Uterus (tissue), 3 donors: ENCODE measurements at regions not wholly inside any gene's neighbourhood (a gene's known extent, or its start where the extent isn't known, plus 50 kb on each side); places are given as distances from the start of the nearest gene placed in this dataset.

Experiments
- DNase-seq, 2 donors: peaks; one replicate each; pipeline ENCODE4 v3.0.0-alpha.2; 2019 to 2020
- H3K27ac ChIP-seq, 2 donors: fragments of 200-600 bp; sonication (generic); 1 replicate in 1 of 2; 2 replicates in 1 of 2; pipeline ENCODE4 v1.5.1; 2016 to 2018
- H3K27me3 ChIP-seq, 2 donors: fragments of 200-600 bp; sonication (generic); one replicate each; pipeline ENCODE4 v1.5.1; 2018 to 2019; ENCODE audit warnings: control low read depth in 1 of 2
- H3K36me3 ChIP-seq, 2 donors: fragments of 200-600 bp; sonication (generic); one replicate each; pipeline ENCODE4 v1.5.1; 2019; ENCODE audit warnings: control low read depth in 1 of 2
- H3K4me1 ChIP-seq, 2 donors: fragments of 200-600 bp; sonication (generic); one replicate each; pipeline ENCODE4 v1.5.1; 2018 to 2019; ENCODE audit warnings: control low read depth in 1 of 2
- H3K4me3 ChIP-seq, 2 donors: fragments of 200-600 bp; sonication (generic); 1 replicate in 1 of 2; 2 replicates in 1 of 2; pipeline ENCODE4 v1.5.1; 2018 to 2019; ENCODE audit warnings: mild to moderate bottlenecking in 1 of 2
- H3K9me3 ChIP-seq, 2 donors: fragments of 200-600 bp; sonication (generic); one replicate each; pipeline ENCODE4 v1.5.1; 2019; ENCODE audit warnings: control low read depth in 1 of 2
- POLR2A ChIP-seq, 2 donors: fragments of 450-650 bp; IDR thresholded peaks; one replicate each; pipeline ENCODE4 v1.6.1; 2016; ENCODE audit warnings: antibody characterized with exemption in 2 of 2, mild to moderate bottlenecking in 1 of 2, moderate library complexity in 1 of 2
- intact Hi-C: fragments of 100-400 bp; cut with DNase I; formaldehyde crosslinking; loops from one replicate; pipeline ENCODE4 v1.15.1; 2023; ENCODE audit warnings: low total_unique reads
- TF ChIP-seq, protein P1 (sequence below), 4 experiments: fragments of 200-600 bp in 2 of 4; fragments of 450-650 bp in 2 of 4; sonication (generic) in 2 of 4; IDR thresholded peaks; one replicate each; pipeline ENCODE4 v1.5.1; 2016 to 2019; ENCODE audit warnings: antibody characterized with exemption in 4 of 4, mild to moderate bottlenecking in 2 of 4, moderate library complexity in 1 of 4
- donor health status: DM: yes; HTN: yes; CAD: no.

DNA sequence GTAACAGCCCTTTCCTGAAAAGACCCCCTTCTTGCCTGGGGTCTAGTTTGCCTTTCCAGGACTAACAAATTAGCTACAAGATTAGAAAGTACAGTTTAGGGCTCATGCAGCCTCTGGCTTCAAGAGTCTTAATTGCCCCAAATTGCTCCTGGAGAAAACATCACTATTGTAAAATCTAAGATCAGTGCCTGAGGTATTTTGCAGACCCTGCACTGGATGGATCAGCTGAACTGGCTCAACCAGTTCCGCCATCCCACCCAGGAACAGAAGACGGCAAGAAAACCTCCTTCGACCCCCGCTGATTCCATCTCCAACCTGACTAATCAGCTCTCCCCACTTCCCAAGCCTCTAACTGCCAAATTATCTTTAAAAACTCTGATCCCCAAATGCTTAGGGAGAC is 236.5 kb upstream of the KCNG1 start:
- Histone ChIP-seq H3K27ac (no peak overlapping the region), H3K27me3 (no peaks in the 10 kb centered on the region), H3K4me1 (no peaks in the 10 kb centered on the region), H3K4me3 (no peak overlapping the region), H3K9me3 (no peaks in the 10 kb centered on the region), H3K36me3 (no peaks in the 10 kb centered on the region)
- TF ChIP-seq, protein P1, sequence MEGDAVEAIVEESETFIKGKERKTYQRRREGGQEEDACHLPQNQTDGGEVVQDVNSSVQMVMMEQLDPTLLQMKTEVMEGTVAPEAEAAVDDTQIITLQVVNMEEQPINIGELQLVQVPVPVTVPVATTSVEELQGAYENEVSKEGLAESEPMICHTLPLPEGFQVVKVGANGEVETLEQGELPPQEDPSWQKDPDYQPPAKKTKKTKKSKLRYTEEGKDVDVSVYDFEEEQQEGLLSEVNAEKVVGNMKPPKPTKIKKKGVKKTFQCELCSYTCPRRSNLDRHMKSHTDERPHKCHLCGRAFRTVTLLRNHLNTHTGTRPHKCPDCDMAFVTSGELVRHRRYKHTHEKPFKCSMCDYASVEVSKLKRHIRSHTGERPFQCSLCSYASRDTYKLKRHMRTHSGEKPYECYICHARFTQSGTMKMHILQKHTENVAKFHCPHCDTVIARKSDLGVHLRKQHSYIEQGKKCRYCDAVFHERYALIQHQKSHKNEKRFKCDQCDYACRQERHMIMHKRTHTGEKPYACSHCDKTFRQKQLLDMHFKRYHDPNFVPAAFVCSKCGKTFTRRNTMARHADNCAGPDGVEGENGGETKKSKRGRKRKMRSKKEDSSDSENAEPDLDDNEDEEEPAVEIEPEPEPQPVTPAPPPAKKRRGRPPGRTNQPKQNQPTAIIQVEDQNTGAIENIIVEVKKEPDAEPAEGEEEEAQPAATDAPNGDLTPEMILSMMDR (IDR thresholded peaks at IDR 0.05), result no peak
- TF ChIP-seq POLR2A (IDR thresholded peaks at IDR 0.05), result no peak
- DNase-seq, result no peak
- intact Hi-C loops, result no loop called here

DNA sequence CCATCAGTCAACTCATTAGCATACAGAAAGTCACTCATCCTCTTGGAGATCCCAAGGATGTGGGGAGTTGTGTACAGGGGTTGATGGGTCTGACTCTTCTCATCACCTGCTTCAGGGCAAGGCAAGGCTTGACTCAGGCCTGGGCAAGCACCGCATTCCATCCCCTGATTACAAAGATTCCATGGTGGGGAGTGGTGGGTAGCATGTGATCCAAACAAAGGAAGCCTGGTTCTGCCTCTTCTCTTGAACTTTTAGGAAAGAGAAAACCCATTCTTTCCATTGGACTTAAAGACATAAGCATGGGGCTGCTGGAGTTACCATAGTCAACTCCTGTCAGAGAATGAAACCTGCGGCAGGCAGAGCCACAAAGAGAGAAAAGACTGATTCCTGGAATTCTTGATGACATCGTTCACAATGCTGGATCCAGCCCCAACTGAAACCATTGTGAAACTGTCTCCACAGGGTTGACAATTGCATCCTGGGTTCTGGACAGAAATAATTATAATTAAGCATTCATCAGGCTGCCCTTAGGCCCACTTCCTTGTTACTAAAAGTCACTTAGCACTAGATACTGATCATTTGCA is 235.8 kb upstream of the KCNG1 start:
- no peak for DNase-seq
- no peaks in the 10 kb centered on the region for H3K36me3 ChIP-seq
- no peaks in the 10 kb centered on the region for H3K4me1 ChIP-seq
- TF ChIP-seq, protein P1 (IDR thresholded peaks at IDR 0.05), result no peak
- no peak overlapping the region for H3K4me3 ChIP-seq
- no peaks in the 10 kb centered on the region for H3K9me3 ChIP-seq
- no peaks in the 10 kb centered on the region for H3K27me3 ChIP-seq
- H3K27ac ChIP-seq, result no peak overlapping the region
- intact Hi-C loops, result no loop called here

DNA sequence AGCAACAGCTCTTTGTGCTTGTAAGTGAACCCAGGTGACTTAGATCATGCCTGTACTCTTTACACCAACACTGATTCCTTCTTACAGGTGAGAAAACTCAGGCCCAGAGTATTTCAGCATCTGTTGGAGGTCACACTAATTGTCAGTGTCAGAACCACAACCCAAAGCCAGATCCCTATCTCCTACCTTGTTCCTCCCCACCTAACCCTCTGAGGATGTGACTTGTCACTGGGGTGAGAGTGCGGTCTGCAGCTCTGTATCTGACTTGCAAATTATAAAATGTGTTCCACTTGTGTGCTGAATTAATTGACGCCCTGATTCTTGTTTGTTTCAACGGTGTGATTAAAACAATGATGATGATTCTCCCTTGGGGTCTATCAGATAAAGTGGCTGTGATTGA is 232.5 kb upstream of the KCNG1 start:
- no peaks in the 10 kb centered on the region for H3K9me3 ChIP-seq
- H3K36me3 ChIP-seq, result no peaks in the 10 kb centered on the region
- no peak for TF ChIP-seq POLR2A (IDR thresholded peaks at IDR 0.05)
- TF ChIP-seq, protein P1 (IDR thresholded peaks at IDR 0.05), result no peak

DNA sequence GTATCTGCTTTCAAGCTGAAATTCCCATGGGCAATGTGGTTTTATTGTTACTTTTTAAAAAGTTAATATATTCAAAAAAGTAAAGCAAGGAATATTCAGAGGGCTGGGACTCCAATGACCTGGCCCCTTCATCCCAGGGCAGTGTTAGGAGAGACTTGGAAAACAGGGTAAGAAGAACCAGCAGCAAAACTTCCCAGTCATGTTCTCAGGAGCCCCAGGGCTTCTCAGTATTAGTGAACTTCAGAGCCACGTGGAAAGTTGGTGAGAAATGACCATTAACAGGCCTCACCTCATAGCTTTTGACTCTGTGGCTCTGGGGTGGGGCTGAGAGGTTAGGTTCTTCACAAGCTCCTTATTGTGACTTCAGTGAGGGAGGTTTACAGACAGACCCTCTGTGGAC is 230.4 kb upstream of the KCNG1 start:
- TF ChIP-seq, protein P1 (IDR thresholded peaks at IDR 0.05), result no peak
- no peak for TF ChIP-seq POLR2A (IDR thresholded peaks at IDR 0.05)
- Histone ChIP-seq H3K36me3 (no peaks in the 10 kb centered on the region), H3K4me1 (no peaks in the 10 kb centered on the region), H3K4me3 (no peak overlapping the region), H3K27me3 (no peaks in the 10 kb centered on the region), H3K27ac (no peak overlapping the region), H3K9me3 (no peaks in the 10 kb centered on the region)
- DNase-seq, result no peak
- intact Hi-C loops, result no loop called here

More for the DNA sequence above, 232.5 kb upstream of the KCNG1 start:
- H3K27ac ChIP-seq, result no peak overlapping the region
- no peaks in the 10 kb centered on the region for H3K4me1 ChIP-seq
- intact Hi-C loops, result no loop called here
- no peaks in the 10 kb centered on the region for H3K27me3 ChIP-seq
- H3K4me3 ChIP-seq, result no peak overlapping the region
- DNase-seq, result no peak

DNA sequence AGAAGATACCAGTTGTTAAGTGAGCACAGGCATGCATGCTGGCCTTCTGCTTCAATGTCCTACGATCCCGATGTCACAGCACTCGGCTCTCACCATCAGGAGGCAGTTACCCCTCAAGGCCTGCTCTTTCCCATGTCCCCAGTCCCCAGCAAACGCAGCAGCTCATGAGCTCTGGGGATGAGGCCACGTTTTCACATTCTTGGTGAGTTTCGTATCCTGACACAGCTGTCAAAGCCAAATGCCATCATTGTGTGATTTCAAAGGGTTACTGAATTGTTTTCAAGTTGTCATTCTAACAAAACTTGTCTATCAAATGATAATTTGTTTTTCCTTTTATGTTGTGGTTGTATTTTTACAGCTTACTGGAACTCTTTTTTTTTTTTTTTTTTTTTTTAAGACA is 226.9 kb upstream of the KCNG1 start:
- H3K4me1 ChIP-seq, result no peaks in the 10 kb centered on the region
- no peak for DNase-seq
- H3K4me3 ChIP-seq, result no peak overlapping the region
- TF ChIP-seq, protein P1 (IDR thresholded peaks at IDR 0.05), result no peak
- no peak for TF ChIP-seq POLR2A (IDR thresholded peaks at IDR 0.05)
- no peak overlapping the region for H3K27ac ChIP-seq
- intact Hi-C loops, result no loop called here
- no peaks in the 10 kb centered on the region for H3K27me3 ChIP-seq
- H3K36me3 ChIP-seq, result no peaks in the 10 kb centered on the region
- H3K9me3 ChIP-seq, result no peaks in the 10 kb centered on the region
